ENCODE measurements at regions not wholly inside any gene's neighbourhood (a gene's known extent, or its start where the extent isn't known, plus 50 kb on each side); places are given as distances from the start of the nearest gene placed in this dataset.

DNA sequence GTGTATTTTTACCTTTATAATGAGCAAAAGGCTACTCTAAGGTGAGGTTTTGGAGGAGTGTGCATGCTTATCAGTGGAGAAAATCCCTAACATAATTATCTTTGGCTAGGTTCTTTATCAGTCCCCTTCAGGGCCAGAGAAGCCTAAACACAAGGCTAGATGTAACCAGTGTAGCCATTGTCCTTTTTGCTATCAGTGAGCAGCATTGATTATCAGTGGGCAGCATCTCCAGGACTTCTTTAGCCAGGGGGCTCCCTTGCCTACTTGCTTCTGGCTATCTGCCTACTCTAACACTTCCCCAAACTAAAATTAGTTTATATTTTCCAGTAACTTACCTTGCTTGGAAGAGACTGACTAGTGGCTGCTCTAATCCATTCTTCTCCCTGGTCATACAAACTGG is 595.6 kb downstream of the TRAM1L1 start:
- H3K4me3 ChIP-seq (replicated peaks in 1 of 4; ENCODE audit: control extremely low read depth in 1 of 4, insufficient read depth in 1 of 4, low read depth in 3 of 4, low read length in 4 of 4), result no peak overlapping the region
- no peak for DNase-seq (ENCODE audit: low read depth in 2 of 2)
- no peak overlapping the region for H3K4me2 ChIP-seq (ENCODE audit: extremely low read depth, insufficient read depth, low read length)
- no peaks in the 10 kb centered on the region for H3K79me2 ChIP-seq (ENCODE audit: control insufficient read depth, insufficient read depth, low read length)
- no peaks in the 10 kb centered on the region for H4K20me1 ChIP-seq (ENCODE audit: control insufficient read depth, extremely low read depth, insufficient read depth, low read length)
- H2AFZ ChIP-seq (ENCODE audit: low read length), result no peak overlapping the region
- no peaks in the 10 kb centered on the region for H3K27me3 ChIP-seq (ENCODE audit: control insufficient read depth, insufficient read depth, low read length)
- no peak overlapping the region for H3K27ac ChIP-seq (ENCODE audit: insufficient read depth, low read length)
- TF ChIP-seq EZH2 (IDR thresholded peaks at IDR 0.05; ENCODE audit: low read length, missing control alignments), result no peak
- TF ChIP-seq, protein P1, sequence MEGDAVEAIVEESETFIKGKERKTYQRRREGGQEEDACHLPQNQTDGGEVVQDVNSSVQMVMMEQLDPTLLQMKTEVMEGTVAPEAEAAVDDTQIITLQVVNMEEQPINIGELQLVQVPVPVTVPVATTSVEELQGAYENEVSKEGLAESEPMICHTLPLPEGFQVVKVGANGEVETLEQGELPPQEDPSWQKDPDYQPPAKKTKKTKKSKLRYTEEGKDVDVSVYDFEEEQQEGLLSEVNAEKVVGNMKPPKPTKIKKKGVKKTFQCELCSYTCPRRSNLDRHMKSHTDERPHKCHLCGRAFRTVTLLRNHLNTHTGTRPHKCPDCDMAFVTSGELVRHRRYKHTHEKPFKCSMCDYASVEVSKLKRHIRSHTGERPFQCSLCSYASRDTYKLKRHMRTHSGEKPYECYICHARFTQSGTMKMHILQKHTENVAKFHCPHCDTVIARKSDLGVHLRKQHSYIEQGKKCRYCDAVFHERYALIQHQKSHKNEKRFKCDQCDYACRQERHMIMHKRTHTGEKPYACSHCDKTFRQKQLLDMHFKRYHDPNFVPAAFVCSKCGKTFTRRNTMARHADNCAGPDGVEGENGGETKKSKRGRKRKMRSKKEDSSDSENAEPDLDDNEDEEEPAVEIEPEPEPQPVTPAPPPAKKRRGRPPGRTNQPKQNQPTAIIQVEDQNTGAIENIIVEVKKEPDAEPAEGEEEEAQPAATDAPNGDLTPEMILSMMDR (conservative IDR thresholded peaks at IDR 0.05 in 1 of 2, IDR thresholded peaks at IDR 0.05 in 1 of 2; ENCODE audit: low read depth in 1 of 2, low read length in 2 of 2), result no peak
- H3K9me3 ChIP-seq (ENCODE audit: control insufficient read depth, insufficient read depth, low read depth, low read length), result no peaks in the 10 kb centered on the region
- H3K9ac ChIP-seq (ENCODE audit: insufficient read depth, low read length), result no peak overlapping the region
- no peaks in the 10 kb centered on the region for H3K36me3 ChIP-seq (ENCODE audit: control insufficient read depth, insufficient read depth, low read length)
- no peaks in the 10 kb centered on the region for H3K4me1 ChIP-seq (ENCODE audit: control insufficient read depth, extremely low read depth, insufficient read depth, low read length)

DNA sequence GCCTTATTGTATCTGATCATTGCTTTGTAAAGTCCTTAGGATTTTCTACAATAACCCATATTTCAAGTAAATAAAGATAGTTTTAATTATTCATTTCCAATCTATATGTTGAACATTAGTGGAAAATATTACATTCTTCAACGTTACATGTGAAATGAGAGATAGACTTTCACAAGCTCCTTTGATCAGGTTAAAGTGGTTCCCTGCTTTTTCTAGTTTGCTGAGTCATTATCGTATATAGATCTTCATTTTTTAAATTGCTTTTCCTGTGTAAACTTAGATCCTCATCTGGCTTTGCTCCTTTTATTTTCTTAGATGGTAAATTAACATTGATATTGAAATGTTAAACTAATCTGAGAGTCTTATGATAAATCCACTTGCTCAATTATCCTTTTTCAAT is 599.0 kb downstream of the TRAM1L1 start:
- no peak overlapping the region for H3K4me3 ChIP-seq (replicated peaks in 1 of 4; ENCODE audit: control extremely low read depth in 1 of 4, insufficient read depth in 1 of 4, low read depth in 3 of 4, low read length in 4 of 4)
- DNase-seq (ENCODE audit: low read depth in 2 of 2), result no peak
- TF ChIP-seq, protein P1 (conservative IDR thresholded peaks at IDR 0.05 in 1 of 2, IDR thresholded peaks at IDR 0.05 in 1 of 2; ENCODE audit: low read depth in 1 of 2, low read length in 2 of 2), result no peak
- no peak for TF ChIP-seq EZH2 (IDR thresholded peaks at IDR 0.05; ENCODE audit: low read length, missing control alignments)

DNA sequence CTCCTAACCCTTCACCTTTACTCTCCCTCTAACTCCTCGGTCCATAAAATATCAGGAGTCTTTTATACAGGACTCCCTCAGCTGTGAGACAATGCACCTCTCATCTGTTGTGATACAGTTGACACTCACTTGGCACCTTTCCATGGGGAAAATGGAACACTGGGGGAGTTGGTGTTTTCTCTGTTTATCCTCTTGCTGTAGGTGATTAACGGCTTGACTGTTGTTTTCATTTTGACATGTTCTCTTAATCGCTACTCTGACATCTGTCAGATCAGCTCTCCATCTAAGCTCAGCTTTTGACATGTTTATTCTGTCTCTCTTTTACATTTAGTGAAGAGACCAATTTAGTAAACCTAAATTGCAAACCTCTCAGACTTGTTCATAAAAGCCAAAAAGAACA is 604.8 kb downstream of the TRAM1L1 start:
- no peaks in the 10 kb centered on the region for H3K27me3 ChIP-seq (ENCODE audit: control insufficient read depth, insufficient read depth, low read length)
- H3K9ac ChIP-seq (ENCODE audit: insufficient read depth, low read length), result no peak overlapping the region
- no peak overlapping the region for H2AFZ ChIP-seq (ENCODE audit: low read length)
- H3K79me2 ChIP-seq (ENCODE audit: control insufficient read depth, insufficient read depth, low read length), result no peaks in the 10 kb centered on the region
- H3K4me3 ChIP-seq (replicated peaks in 1 of 4; ENCODE audit: control extremely low read depth in 1 of 4, insufficient read depth in 1 of 4, low read depth in 3 of 4, low read length in 4 of 4), result no peak overlapping the region
- H3K4me1 ChIP-seq (ENCODE audit: control insufficient read depth, extremely low read depth, insufficient read depth, low read length), result no peaks in the 10 kb centered on the region
- no peaks in the 10 kb centered on the region for H3K36me3 ChIP-seq (ENCODE audit: control insufficient read depth, insufficient read depth, low read length)
- no peaks in the 10 kb centered on the region for H4K20me1 ChIP-seq (ENCODE audit: control insufficient read depth, extremely low read depth, insufficient read depth, low read length)
- TF ChIP-seq, protein P1 (conservative IDR thresholded peaks at IDR 0.05 in 1 of 2, IDR thresholded peaks at IDR 0.05 in 1 of 2; ENCODE audit: low read depth in 1 of 2, low read length in 2 of 2), result no peak
- TF ChIP-seq EZH2 (IDR thresholded peaks at IDR 0.05; ENCODE audit: low read length, missing control alignments), result no peak
- H3K4me2 ChIP-seq (ENCODE audit: extremely low read depth, insufficient read depth, low read length), result no peak overlapping the region
- no peaks in the 10 kb centered on the region for H3K9me3 ChIP-seq (ENCODE audit: control insufficient read depth, insufficient read depth, low read depth, low read length)
- H3K27ac ChIP-seq (ENCODE audit: insufficient read depth, low read length), result no peak overlapping the region
- no peak for DNase-seq (ENCODE audit: low read depth in 2 of 2)

More for the DNA sequence above, 599.0 kb downstream of the TRAM1L1 start:
- H3K79me2 ChIP-seq (ENCODE audit: control insufficient read depth, insufficient read depth, low read length), result no peaks in the 10 kb centered on the region
- no peaks in the 10 kb centered on the region for H3K9me3 ChIP-seq (ENCODE audit: control insufficient read depth, insufficient read depth, low read depth, low read length)
- H3K4me2 ChIP-seq (ENCODE audit: extremely low read depth, insufficient read depth, low read length), result no peak overlapping the region
- H3K27me3 ChIP-seq (ENCODE audit: control insufficient read depth, insufficient read depth, low read length), result no peaks in the 10 kb centered on the region
- H3K9ac ChIP-seq (ENCODE audit: insufficient read depth, low read length), result no peak overlapping the region
- H3K36me3 ChIP-seq (ENCODE audit: control insufficient read depth, insufficient read depth, low read length), result no peaks in the 10 kb centered on the region
- H3K27ac ChIP-seq (ENCODE audit: insufficient read depth, low read length), result no peak overlapping the region
- no peaks in the 10 kb centered on the region for H3K4me1 ChIP-seq (ENCODE audit: control insufficient read depth, extremely low read depth, insufficient read depth, low read length)
- no peaks in the 10 kb centered on the region for H4K20me1 ChIP-seq (ENCODE audit: control insufficient read depth, extremely low read depth, insufficient read depth, low read length)
- H2AFZ ChIP-seq (ENCODE audit: low read length), result no peak overlapping the region
